ENCODE measurements at regions not wholly inside any gene's neighbourhood (a gene's known extent, or its start where the extent isn't known, plus 50 kb on each side); places are given as distances from the start of the nearest gene placed in this dataset.

DNA sequence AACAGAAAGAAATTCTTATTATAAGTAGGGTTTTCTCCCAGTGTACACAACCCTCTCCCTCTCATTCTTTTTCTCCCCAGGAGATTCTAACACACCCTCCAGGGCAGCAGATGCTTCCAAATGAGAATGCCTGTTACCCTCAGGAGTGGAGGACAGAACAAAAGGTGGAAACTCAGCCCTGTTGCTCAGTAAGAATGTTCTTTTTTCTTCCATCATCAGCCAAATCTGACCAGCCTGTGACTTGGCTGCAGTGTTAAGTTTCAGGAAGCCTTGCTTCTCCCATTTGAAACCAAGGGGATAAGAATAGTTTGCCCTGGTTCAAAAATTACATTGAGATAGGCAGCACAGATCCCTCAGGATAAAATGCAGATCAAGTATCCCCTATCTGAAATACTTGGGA, 77.5 kb upstream of the EEPD1 start:
- DNase-seq (ENCODE audit: low read depth, low spot score), result no peak
- H3K9me3 ChIP-seq (ENCODE audit: insufficient read depth, low read length), result no peaks in the 10 kb centered on the region
- H3K36me3 ChIP-seq (ENCODE audit: insufficient read depth, insufficient read length, low read length), result no peaks in the 10 kb centered on the region
- no peak overlapping the region for H3K4me3 ChIP-seq (ENCODE audit: insufficient read length, low read depth)
- H3K4me1 ChIP-seq (ENCODE audit: insufficient read depth, insufficient read length), result no peaks in the 10 kb centered on the region
- H3K9ac ChIP-seq (ENCODE audit: insufficient read length, low read depth), result no peak overlapping the region
- H3K27me3 ChIP-seq (ENCODE audit: insufficient read depth, insufficient read length), result no peaks in the 10 kb centered on the region
- no peak for TF ChIP-seq YY1 (IDR thresholded peaks at IDR 0.05; ENCODE audit: insufficient read depth, insufficient read length)
- TF ChIP-seq SUZ12 (IDR thresholded peaks at IDR 0.05; ENCODE audit: extremely low read depth, insufficient read depth, insufficient read length), result no peak
- no peak for TF ChIP-seq ZNF274 (IDR thresholded peaks at IDR 0.05; ENCODE audit: low read depth, low read length)

DNA sequence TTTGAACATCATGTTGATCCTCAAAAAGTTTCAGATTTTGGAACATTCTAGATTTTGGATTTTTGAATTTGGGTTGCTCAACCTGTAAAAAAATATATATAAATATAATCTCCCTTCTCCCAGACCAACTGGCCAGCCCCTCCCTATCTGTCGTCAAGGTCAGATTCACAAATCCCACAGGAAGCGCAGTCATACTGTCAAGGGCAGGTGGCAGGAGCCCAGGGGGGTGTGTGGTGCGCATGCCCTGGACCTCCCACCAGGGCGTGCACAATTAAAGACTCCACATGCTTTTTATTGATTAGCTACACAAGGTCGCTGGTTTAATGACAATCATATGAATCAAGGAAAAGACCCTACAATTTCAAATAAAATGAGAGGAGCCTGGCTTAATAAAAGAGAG, 77.0 kb upstream of the EEPD1 start:
- no peak for TF ChIP-seq YY1 (IDR thresholded peaks at IDR 0.05; ENCODE audit: insufficient read depth, insufficient read length)
- TF ChIP-seq ZNF274 (IDR thresholded peaks at IDR 0.05; ENCODE audit: low read depth, low read length), result no peak
- no peak for TF ChIP-seq SUZ12 (IDR thresholded peaks at IDR 0.05; ENCODE audit: extremely low read depth, insufficient read depth, insufficient read length)

DNA sequence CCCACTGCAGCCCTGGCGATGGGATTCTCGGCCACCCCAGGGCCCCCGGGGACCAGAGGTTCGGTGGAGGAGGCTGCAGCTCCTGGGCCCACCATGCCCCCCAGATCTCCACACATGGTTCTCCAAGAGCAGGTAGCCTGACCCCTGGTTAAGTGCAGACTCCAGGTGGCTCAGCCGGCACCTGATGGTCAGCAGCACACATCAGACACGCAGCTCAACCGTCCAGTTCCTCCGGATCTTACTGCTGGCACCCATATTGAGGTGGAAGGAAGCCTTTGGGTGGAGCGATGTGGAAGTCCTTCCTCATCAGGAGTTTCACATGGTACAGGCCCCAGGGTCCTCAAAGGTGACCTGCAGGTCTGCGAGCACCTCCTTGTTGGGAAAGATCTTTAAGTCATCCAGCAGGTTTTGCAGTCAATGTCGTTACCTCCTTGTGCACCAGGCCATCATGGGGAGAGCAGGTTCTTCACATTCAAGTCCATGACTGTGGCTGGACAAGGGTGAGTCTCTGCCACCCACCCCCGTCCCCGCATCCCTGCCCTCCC, 74.2 kb upstream of the EEPD1 start:
- no peaks in the 10 kb centered on the region for H3K9me3 ChIP-seq (ENCODE audit: insufficient read depth, low read length)
- peaks cover 3% of the 10 kb centered on the region for H3K27me3 ChIP-seq (ENCODE audit: insufficient read depth, insufficient read length)
- TF ChIP-seq ZNF274 (IDR thresholded peaks at IDR 0.05; ENCODE audit: low read depth, low read length) (no peak), SUZ12 (IDR thresholded peaks at IDR 0.05; ENCODE audit: extremely low read depth, insufficient read depth, insufficient read length) (no peak), YY1 (IDR thresholded peaks at IDR 0.05; ENCODE audit: insufficient read depth, insufficient read length) (no peak)
- no peak overlapping the region for H3K4me3 ChIP-seq (ENCODE audit: insufficient read length, low read depth)
- no peaks in the 10 kb centered on the region for H3K36me3 ChIP-seq (ENCODE audit: insufficient read depth, insufficient read length, low read length)
- H3K4me1 ChIP-seq (ENCODE audit: insufficient read depth, insufficient read length), result no peaks in the 10 kb centered on the region
- H3K9ac ChIP-seq (ENCODE audit: insufficient read length, low read depth), result no peak overlapping the region
- DNase-seq (ENCODE audit: low read depth, low spot score), result no peak

More for the DNA sequence above, 77.0 kb upstream of the EEPD1 start:
- H3K9ac ChIP-seq (ENCODE audit: insufficient read length, low read depth), result no peak overlapping the region
- H3K4me1 ChIP-seq (ENCODE audit: insufficient read depth, insufficient read length), result no peaks in the 10 kb centered on the region
- DNase-seq (ENCODE audit: low read depth, low spot score), result no peak
- H3K36me3 ChIP-seq (ENCODE audit: insufficient read depth, insufficient read length, low read length), result no peaks in the 10 kb centered on the region
- no peaks in the 10 kb centered on the region for H3K9me3 ChIP-seq (ENCODE audit: insufficient read depth, low read length)
- no peak overlapping the region for H3K4me3 ChIP-seq (ENCODE audit: insufficient read length, low read depth)
- no peaks in the 10 kb centered on the region for H3K27me3 ChIP-seq (ENCODE audit: insufficient read depth, insufficient read length)

DNA sequence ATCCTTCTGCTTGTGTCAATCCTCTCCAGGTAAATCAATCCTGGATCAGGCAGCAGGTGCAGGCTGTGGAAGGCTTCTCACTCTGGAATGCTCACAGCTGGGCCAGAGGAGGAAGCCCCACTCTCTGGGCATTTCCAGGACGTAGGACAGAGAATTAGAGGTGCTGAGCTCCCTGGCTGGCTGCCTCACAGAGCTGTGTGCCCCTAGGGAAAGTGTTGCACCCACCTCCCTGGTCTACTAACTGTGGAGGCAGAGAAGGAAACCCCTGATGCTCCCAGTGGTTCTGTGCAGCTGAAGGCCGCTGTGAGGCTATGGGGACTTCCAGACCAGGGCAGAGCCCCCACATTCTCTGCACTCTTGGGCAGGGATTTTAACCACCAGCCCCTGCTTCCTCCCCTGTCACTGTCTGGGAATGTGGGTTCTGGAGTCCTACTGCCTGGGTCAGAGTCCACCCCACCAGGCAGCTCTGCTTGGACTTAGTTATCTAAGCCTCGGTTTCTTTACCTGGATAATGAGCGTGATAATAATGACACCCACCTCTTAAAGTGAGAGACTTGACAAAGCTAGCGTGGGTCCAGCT, 73.5 kb upstream of the EEPD1 start:
- Histone ChIP-seq H3K9me3 (ENCODE audit: insufficient read depth, low read length) (no peaks in the 10 kb centered on the region), H3K4me1 (ENCODE audit: insufficient read depth, insufficient read length) (peaks cover under 1% of the 10 kb centered on the region), H3K9ac (ENCODE audit: insufficient read length, low read depth) (no peak overlapping the region), H3K4me3 (ENCODE audit: insufficient read length, low read depth) (no peak overlapping the region), H3K27me3 (ENCODE audit: insufficient read depth, insufficient read length) (peaks cover 3% of the 10 kb centered on the region), H3K36me3 (ENCODE audit: insufficient read depth, insufficient read length, low read length) (no peaks in the 10 kb centered on the region)
- no peak for DNase-seq (ENCODE audit: low read depth, low spot score)
- TF ChIP-seq SUZ12 (IDR thresholded peaks at IDR 0.05; ENCODE audit: extremely low read depth, insufficient read depth, insufficient read length), result no peak
- no peak for TF ChIP-seq YY1 (IDR thresholded peaks at IDR 0.05; ENCODE audit: insufficient read depth, insufficient read length)
- no peak for TF ChIP-seq ZNF274 (IDR thresholded peaks at IDR 0.05; ENCODE audit: low read depth, low read length)

DNA sequence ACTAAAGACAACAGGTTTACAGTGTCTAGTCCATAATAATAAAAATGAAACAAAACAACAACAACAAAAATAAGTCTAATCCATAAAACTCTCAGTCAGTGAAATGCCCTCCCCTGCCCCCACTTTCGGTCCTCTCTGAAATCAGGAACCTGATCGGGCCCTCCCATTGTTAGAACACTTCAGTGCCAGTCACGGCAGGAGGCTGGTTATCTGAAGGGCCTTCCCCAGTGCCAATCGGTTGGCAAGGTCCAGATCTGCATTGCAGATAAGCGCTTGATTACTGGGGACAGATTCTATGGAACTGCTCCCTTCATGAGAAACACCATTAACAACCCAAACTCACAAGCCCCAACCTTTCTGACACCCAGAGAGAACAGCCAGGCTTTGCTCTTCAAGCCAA, 72.2 kb upstream of the EEPD1 start:
- Histone ChIP-seq H3K27me3 (ENCODE audit: insufficient read depth, insufficient read length) (peaks cover 3% of the 10 kb centered on the region), H3K36me3 (ENCODE audit: insufficient read depth, insufficient read length, low read length) (no peaks in the 10 kb centered on the region), H3K9ac (ENCODE audit: insufficient read length, low read depth) (no peak overlapping the region), H3K4me1 (ENCODE audit: insufficient read depth, insufficient read length) (peaks cover 4% of the 10 kb centered on the region), H3K4me3 (ENCODE audit: insufficient read length, low read depth) (no peak overlapping the region), H3K9me3 (ENCODE audit: insufficient read depth, low read length) (no peaks in the 10 kb centered on the region)
- no peak for TF ChIP-seq YY1 (IDR thresholded peaks at IDR 0.05; ENCODE audit: insufficient read depth, insufficient read length)
- TF ChIP-seq ZNF274 (IDR thresholded peaks at IDR 0.05; ENCODE audit: low read depth, low read length), result no peak
- no peak for TF ChIP-seq SUZ12 (IDR thresholded peaks at IDR 0.05; ENCODE audit: extremely low read depth, insufficient read depth, insufficient read length)
- DNase-seq (ENCODE audit: low read depth, low spot score), result no peak

DNA sequence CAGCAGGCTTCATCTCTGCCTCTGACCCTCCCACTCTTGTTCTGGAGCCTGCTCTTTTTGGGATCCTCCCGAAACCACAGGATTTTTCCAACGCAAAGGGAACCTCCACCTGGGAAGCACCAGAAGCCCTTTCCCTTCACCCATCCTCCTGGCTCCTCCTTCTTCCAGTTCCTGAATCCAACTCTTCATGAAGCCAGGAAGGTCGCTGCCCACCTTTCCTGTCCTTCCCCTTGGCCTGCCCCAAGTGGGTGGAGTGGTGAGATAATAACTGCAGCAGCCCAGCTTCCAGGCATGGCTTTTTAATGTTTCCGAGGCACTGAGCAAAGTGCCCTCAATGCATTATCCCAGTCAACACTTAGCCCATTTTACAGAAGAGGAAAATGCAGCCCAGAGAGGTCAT, 70.8 kb upstream of the EEPD1 start:
- Histone ChIP-seq H3K27me3 (ENCODE audit: insufficient read depth, insufficient read length) (peaks cover 3% of the 10 kb centered on the region), H3K4me3 (ENCODE audit: insufficient read length, low read depth) (no peak overlapping the region), H3K9me3 (ENCODE audit: insufficient read depth, low read length) (no peaks in the 10 kb centered on the region), H3K9ac (ENCODE audit: insufficient read length, low read depth) (no peak overlapping the region), H3K4me1 (ENCODE audit: insufficient read depth, insufficient read length) (peaks cover 4% of the 10 kb centered on the region), H3K36me3 (ENCODE audit: insufficient read depth, insufficient read length, low read length) (no peaks in the 10 kb centered on the region)
- no peak for DNase-seq (ENCODE audit: low read depth, low spot score)
- TF ChIP-seq YY1 (IDR thresholded peaks at IDR 0.05; ENCODE audit: insufficient read depth, insufficient read length), result no peak

DNA sequence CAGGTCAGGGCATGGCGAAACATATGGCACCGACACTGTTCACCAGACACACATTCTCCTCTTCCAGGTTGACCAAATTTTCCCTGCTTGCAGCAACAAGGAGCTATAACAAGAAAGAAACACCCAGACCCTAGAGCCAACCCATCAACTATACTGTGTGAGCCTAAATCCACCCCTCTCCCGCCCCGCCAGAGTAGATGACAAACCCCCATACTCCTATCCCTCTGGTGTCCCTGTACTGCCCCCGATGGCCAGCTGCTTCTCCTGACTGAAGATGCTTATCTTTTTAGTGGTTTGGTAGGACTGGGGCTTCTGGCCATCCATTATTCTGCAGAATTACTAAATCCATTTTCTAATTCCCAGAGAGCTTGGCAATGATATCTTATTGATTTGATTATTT, 70.1 kb upstream of the EEPD1 start:
- DNase-seq (ENCODE audit: low read depth, low spot score), result no peak
- H3K27me3 ChIP-seq (ENCODE audit: insufficient read depth, insufficient read length), result peaks cover 3% of the 10 kb centered on the region
- peaks cover 4% of the 10 kb centered on the region for H3K4me1 ChIP-seq (ENCODE audit: insufficient read depth, insufficient read length)
- H3K4me3 ChIP-seq (ENCODE audit: insufficient read length, low read depth), result no peak overlapping the region
- H3K9me3 ChIP-seq (ENCODE audit: insufficient read depth, low read length), result 0 out of 2 replicates have a peak, but pooled peaks cover 1% of the 10 kb centered on the region
- H3K36me3 ChIP-seq (ENCODE audit: insufficient read depth, insufficient read length, low read length), result no peaks in the 10 kb centered on the region
- no peak overlapping the region for H3K9ac ChIP-seq (ENCODE audit: insufficient read length, low read depth)
- TF ChIP-seq SUZ12 (IDR thresholded peaks at IDR 0.05; ENCODE audit: extremely low read depth, insufficient read depth, insufficient read length) (no peak), YY1 (IDR thresholded peaks at IDR 0.05; ENCODE audit: insufficient read depth, insufficient read length) (no peak), ZNF274 (IDR thresholded peaks at IDR 0.05; ENCODE audit: low read depth, low read length) (no peak)
